ENCODE measurements at regions not wholly inside any gene's neighbourhood (a gene's known extent, or its start where the extent isn't known, plus 50 kb on each side); places are given as distances from the start of the nearest gene placed in this dataset.

DNA sequence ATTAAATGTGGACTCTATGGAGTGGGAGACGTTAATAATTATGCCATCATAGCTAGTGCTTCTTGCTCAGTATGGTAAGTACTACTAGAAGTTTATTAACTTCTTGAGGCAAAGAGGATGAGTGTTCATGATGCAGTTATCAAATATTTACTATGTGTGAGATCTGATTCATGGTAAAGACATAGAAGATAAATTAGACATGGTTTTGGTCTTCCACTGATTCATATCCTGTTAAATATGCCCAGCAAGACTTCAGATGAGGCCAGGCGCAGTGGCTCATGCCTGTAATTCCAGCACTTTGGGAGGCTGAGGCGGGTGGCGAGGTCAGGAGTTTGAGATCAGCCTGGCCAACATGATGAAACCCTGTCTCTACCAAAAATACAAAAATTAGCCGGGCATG lies 547.1 kb upstream of the ANKRD30A start:
- Histone ChIP-seq H3K36me3 (ENCODE audit: control insufficient read depth in 1 of 2, insufficient read depth in 2 of 2, low read length in 2 of 2) (no peaks in the 10 kb centered on the region), H3K4me1 (ENCODE audit: control insufficient read depth in 1 of 2, insufficient read depth in 2 of 2, low read length in 2 of 2) (no peaks in the 10 kb centered on the region), H3K9me2 (ENCODE audit: insufficient read depth) (no peaks in the 10 kb centered on the region), H3K79me2 (ENCODE audit: insufficient read depth, low read length) (no peaks in the 10 kb centered on the region), H3K4me2 (ENCODE audit: low read length) (no peak overlapping the region), H3K27ac (ENCODE audit: low read depth, low read length) (no peak overlapping the region), H4K20me1 (ENCODE audit: insufficient read depth) (no peaks in the 10 kb centered on the region), H3K4me3 (replicated peaks in 1 of 2; ENCODE audit: low read depth in 1 of 2, low read length in 2 of 2) (no peak overlapping the region), H3K9me3 (ENCODE audit: control insufficient read depth in 1 of 2, insufficient read depth in 1 of 2, low read depth in 1 of 2, low read length in 2 of 2) (peaks cover 0 to 7% of the 10 kb centered on the region in 2 experiments; a peak in 2 of 4 replicates), H2AFZ (ENCODE audit: low read depth, low read length, poor library complexity, severe bottlenecking) (no peak overlapping the region), H3K9ac (ENCODE audit: low read length) (no peak overlapping the region), H3K27me3 (ENCODE audit: insufficient read depth, low read length) (no peaks in the 10 kb centered on the region)
- no peak for ATAC-seq
- no peak for DNase-seq (ENCODE audit: low read depth, low spot score)
- ChIA-PET POLR2A (no interaction called here), CTCF (no interaction called here), RAD21 (ENCODE audit: low non-redundant PET in 1 of 2, low total read pairs in 2 of 2, uncharacterized antibody in 2 of 2, unreplicated experiment in 2 of 2) (no interaction called here)
- TF ChIP-seq SP1 (IDR thresholded peaks at IDR 0.05; ENCODE audit: low read depth) (no peak), CEBPB (IDR thresholded peaks at IDR 0.05; ENCODE audit: low read depth) (no peak), EZH2phosphoT487 (IDR thresholded peaks at IDR 0.05; ENCODE audit: borderline replicate concordance) (no peak), EGR1 (IDR thresholded peaks at IDR 0.05; ENCODE audit: low read depth) (no peak), SIN3A (IDR thresholded peaks at IDR 0.05; ENCODE audit: low read depth) (no peak), SRF (IDR thresholded peaks at IDR 0.05; ENCODE audit: low read depth) (no peak), RAD21 (IDR thresholded peaks at IDR 0.05; ENCODE audit: low read depth) (no peak), TCF7L2 (IDR thresholded peaks at IDR 0.05; ENCODE audit: borderline replicate concordance, extremely low read depth, insufficient read depth, insufficient read length) (no peak), ELF1 (IDR thresholded peaks at IDR 0.05; ENCODE audit: borderline replicate concordance, low read depth) (no peak), FOSL1 (IDR thresholded peaks at IDR 0.05; ENCODE audit: low read depth) (no peak)
- TF ChIP-seq, protein P1, sequence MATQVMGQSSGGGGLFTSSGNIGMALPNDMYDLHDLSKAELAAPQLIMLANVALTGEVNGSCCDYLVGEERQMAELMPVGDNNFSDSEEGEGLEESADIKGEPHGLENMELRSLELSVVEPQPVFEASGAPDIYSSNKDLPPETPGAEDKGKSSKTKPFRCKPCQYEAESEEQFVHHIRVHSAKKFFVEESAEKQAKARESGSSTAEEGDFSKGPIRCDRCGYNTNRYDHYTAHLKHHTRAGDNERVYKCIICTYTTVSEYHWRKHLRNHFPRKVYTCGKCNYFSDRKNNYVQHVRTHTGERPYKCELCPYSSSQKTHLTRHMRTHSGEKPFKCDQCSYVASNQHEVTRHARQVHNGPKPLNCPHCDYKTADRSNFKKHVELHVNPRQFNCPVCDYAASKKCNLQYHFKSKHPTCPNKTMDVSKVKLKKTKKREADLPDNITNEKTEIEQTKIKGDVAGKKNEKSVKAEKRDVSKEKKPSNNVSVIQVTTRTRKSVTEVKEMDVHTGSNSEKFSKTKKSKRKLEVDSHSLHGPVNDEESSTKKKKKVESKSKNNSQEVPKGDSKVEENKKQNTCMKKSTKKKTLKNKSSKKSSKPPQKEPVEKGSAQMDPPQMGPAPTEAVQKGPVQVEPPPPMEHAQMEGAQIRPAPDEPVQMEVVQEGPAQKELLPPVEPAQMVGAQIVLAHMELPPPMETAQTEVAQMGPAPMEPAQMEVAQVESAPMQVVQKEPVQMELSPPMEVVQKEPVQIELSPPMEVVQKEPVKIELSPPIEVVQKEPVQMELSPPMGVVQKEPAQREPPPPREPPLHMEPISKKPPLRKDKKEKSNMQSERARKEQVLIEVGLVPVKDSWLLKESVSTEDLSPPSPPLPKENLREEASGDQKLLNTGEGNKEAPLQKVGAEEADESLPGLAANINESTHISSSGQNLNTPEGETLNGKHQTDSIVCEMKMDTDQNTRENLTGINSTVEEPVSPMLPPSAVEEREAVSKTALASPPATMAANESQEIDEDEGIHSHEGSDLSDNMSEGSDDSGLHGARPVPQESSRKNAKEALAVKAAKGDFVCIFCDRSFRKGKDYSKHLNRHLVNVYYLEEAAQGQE (IDR thresholded peaks at IDR 0.05; ENCODE audit: low read depth) = no peak
- TF ChIP-seq, protein P2, sequence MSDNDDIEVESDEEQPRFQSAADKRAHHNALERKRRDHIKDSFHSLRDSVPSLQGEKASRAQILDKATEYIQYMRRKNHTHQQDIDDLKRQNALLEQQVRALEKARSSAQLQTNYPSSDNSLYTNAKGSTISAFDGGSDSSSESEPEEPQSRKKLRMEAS (IDR thresholded peaks at IDR 0.05) = no peak
- intact Hi-C loops (cut with micrococcal nuclease) = no loop called here
- BruUV-seq (replicated peaks) = no TSS peak
